B cell (primary cell): ENCODE measurements at regions not wholly inside any gene's neighbourhood (a gene's known extent, or its start where the extent isn't known, plus 50 kb on each side); places are given as distances from the start of the nearest gene placed in this dataset.

ENCODE experiments used
- ATAC-seq: fragments of 200-7000 bp; cut with Tn5 transposase; one replicate; pipeline ENCODE4 v1.10.0; 2021; ENCODE audit warnings: low read depth, mild to moderate bottlenecking, moderate number of reproducible peaks, moderate library complexity
- CTCF ChIA-PET: fragments of 350-600 bp; sonication (Branson Sonifier 250); formaldehyde crosslinking; loops from one replicate; lab custom pipeline; 2021; ENCODE audit warnings: antibody characterized with exemption, inconsistent platforms; lab: Charles Lee
- POLR2A ChIA-PET: fragments of 350-600 bp; sonication (Branson Sonifier 250); formaldehyde crosslinking; loops from one replicate; lab custom pipeline; 2021; ENCODE audit warnings: antibody characterized with exemption; lab: Charles Lee
- DNase-seq: peaks from one replicate; pipeline ENCODE4 v3.0.0; 2013
- H2AFZ ChIP-seq: 2 replicates; pipeline ENCODE4 v1.6.1; 2012; ENCODE audit warnings: mild to moderate bottlenecking, low read depth, low read length; ENCODE audit not compliant: insufficient read depth, poor library complexity, severe bottlenecking
- H3K27ac ChIP-seq, 2 donors: 1 replicate in 1 of 2; 2 replicates in 1 of 2; pipeline ENCODE4 v1.5.1; 2012 to 2013; ENCODE audit warnings: low read length in 2 of 2, mild to moderate bottlenecking in 2 of 2, moderate library complexity in 1 of 2
- H3K27me3 ChIP-seq, 4 experiments: fragments of 200-600 bp in 1 of 4; sonication (generic) in 1 of 4; replicated peaks in 1 of 4; 1 replicate in 2 of 4; 2 replicates in 2 of 4; pipeline versions ENCODE4 v1.6.1 to v1.7.0; 2013 to 2016; ENCODE audit warnings: low read length in 3 of 4, mild to moderate bottlenecking in 2 of 4, mixed read lengths in 1 of 4, moderate library complexity in 1 of 4; ENCODE audit not compliant: insufficient read depth in 4 of 4, control insufficient read depth in 3 of 4; ENCODE audit errors: control extremely low read depth in 1 of 4
- H3K36me3 ChIP-seq, 2 experiments: replicated peaks in 1 of 2; 1 replicate in 1 of 2; 2 replicates in 1 of 2; pipeline versions ENCODE4 v1.6.1 to v1.7.1; 2013; ENCODE audit warnings: low read length in 1 of 2; ENCODE audit not compliant: insufficient read depth in 2 of 2, control insufficient read depth in 1 of 2; ENCODE audit errors: control extremely low read depth in 1 of 2, extremely low read depth in 1 of 2
- H3K4me1 ChIP-seq, 2 donors: fragments of 200-600 bp in 1 of 2; sonication (generic) in 1 of 2; 1 replicate in 1 of 2; 2 replicates in 1 of 2; pipeline versions ENCODE4 v1.5.1 to v1.6.1; 2013 to 2017; ENCODE audit warnings: low read length in 2 of 2; ENCODE audit not compliant: control insufficient read depth in 2 of 2, insufficient read depth in 2 of 2
- H3K4me2 ChIP-seq: replicated peaks from 2 replicates; pipeline ENCODE3; 2012; ENCODE audit warnings: mild to moderate bottlenecking, low read depth, low read length; ENCODE audit not compliant: poor library complexity, severe bottlenecking
- H3K4me3 ChIP-seq, 5 experiments: fragments of 200-600 bp in 1 of 5; sonication (generic) in 1 of 5; 1 replicate in 3 of 5; 2 replicates in 2 of 5; pipeline versions ENCODE4 v1.5.1 to v1.7.0; 2011 to 2016; ENCODE audit warnings: low read length in 4 of 5, mild to moderate bottlenecking in 4 of 5, low read depth in 2 of 5, control low read depth in 1 of 5, moderate library complexity in 1 of 5; ENCODE audit not compliant: insufficient read depth in 1 of 5; ENCODE audit errors: control extremely low read depth in 1 of 5, extremely low read depth in 1 of 5
- H3K79me2 ChIP-seq: fragments of 200-600 bp; sonication (generic); one replicate; pipeline ENCODE4 v1.6.0; 2016; ENCODE audit warnings: low read length; ENCODE audit not compliant: control insufficient read depth, insufficient read depth
- H3K9ac ChIP-seq: fragments of 200-600 bp; sonication (generic); 2 replicates; pipeline ENCODE4 v1.6.1; 2017; ENCODE audit warnings: mild to moderate bottlenecking, low read length, moderate library complexity
- H3K9me3 ChIP-seq, 3 donors: one replicate each; pipeline versions ENCODE4 v1.6.1 to v1.7.1; 2013; ENCODE audit warnings: low read length in 2 of 3; ENCODE audit not compliant: control insufficient read depth in 2 of 3, insufficient read depth in 1 of 3; ENCODE audit errors: control extremely low read depth in 1 of 3
- H4K20me1 ChIP-seq: 2 replicates; pipeline ENCODE4 v1.6.0; 2012; ENCODE audit warnings: mild to moderate bottlenecking, low read length; ENCODE audit not compliant: insufficient read depth, control insufficient read depth, poor library complexity, severe bottlenecking
- H3K27ac Mint-ChIP-seq: one replicate; pipeline ENCODE4 v1.8.0; 2021; ENCODE audit warnings: mixed read lengths
- H3K27me3 Mint-ChIP-seq: one replicate; pipeline ENCODE4 v1.8.0; 2021; ENCODE audit warnings: mixed read lengths
- H3K4me1 Mint-ChIP-seq: one replicate; pipeline ENCODE4 v1.8.0; 2021; ENCODE audit warnings: mixed read lengths
- H3K4me3 Mint-ChIP-seq: one replicate; pipeline ENCODE4 v1.8.0; 2021; ENCODE audit warnings: mixed read lengths
- H3K9me3 Mint-ChIP-seq: one replicate; pipeline ENCODE4 v1.8.0; 2022; ENCODE audit warnings: mixed read lengths; ENCODE audit not compliant: insufficient read depth
- EZH2 ChIP-seq: IDR thresholded peaks from 2 replicates; pipeline ENCODE4 v1.6.1; 2012; ENCODE audit warnings: borderline replicate concordance, low read depth, mild to moderate bottlenecking, moderate library complexity, low read length; ENCODE audit not compliant: insufficient read depth, poor library complexity, severe bottlenecking
- WGBS: methylation state at CpG from one replicate; pipeline ENCODE4 v1.1.5; 2013; ENCODE audit warnings: missing lambda C conversion rate; ENCODE audit not compliant: insufficient coverage; 5-methylcytosine and 5-hydroxymethylcytosine counted together
- intact Hi-C: fragments of 100-400 bp; cut with micrococcal nuclease; formaldehyde crosslinking; loops from one replicate; pipeline ENCODE4 v1.10.0; 2022
- TF ChIP-seq, protein P1 (sequence below): fragments of 200-600 bp; IDR thresholded peaks from one replicate; pipeline ENCODE4 v1.8.0; 2022; ENCODE audit warnings: antibody characterized with exemption, mild to moderate bottlenecking

DNA sequence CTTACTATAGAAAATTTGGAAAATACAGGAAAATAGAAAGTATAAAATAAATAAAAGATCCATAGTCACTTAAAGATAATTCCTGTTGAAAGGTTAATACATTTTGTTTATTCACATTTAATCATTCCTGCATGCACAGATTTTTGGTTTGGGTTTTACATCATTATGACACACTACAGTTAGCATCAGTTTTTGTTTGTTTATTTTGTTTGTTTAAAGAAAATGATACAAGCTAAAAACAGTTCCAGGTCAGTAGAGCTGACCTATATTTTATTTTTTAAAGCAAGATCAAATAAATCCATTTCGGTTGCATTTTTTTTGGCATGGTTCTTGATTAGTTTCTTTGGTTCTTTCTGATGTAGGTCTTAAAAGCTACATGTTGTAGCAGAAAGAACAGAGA, 68.8 kb upstream of the CCDC91 start:
- Mint-ChIP-seq H3K27ac (no peak overlapping the region), H3K9me3 (no peaks in the 10 kb centered on the region), H3K27me3 (no peaks in the 10 kb centered on the region), H3K4me3 (no peak overlapping the region), H3K4me1 (no peaks in the 10 kb centered on the region)
- whole genome bisulfite sequencing, result no CpG with 5 or more reads among the region's 1 CpG
- intact Hi-C loops, result no loop called here
- Histone ChIP-seq H3K9me3 (no peaks in the 10 kb centered on the region), H3K27ac (no peak overlapping the region), H3K36me3 (no peaks in the 10 kb centered on the region), H3K79me2 (no peaks in the 10 kb centered on the region), H2AFZ (no peak overlapping the region), H3K4me1 (no peaks in the 10 kb centered on the region), H3K9ac (no peak overlapping the region), H3K4me3 (no peak overlapping the region), H3K4me2 (no peak overlapping the region), H4K20me1 (no peaks in the 10 kb centered on the region), H3K27me3 (no peaks in the 10 kb centered on the region)
- no peak for ATAC-seq
- no peak for TF ChIP-seq EZH2
- TF ChIP-seq, protein P1, sequence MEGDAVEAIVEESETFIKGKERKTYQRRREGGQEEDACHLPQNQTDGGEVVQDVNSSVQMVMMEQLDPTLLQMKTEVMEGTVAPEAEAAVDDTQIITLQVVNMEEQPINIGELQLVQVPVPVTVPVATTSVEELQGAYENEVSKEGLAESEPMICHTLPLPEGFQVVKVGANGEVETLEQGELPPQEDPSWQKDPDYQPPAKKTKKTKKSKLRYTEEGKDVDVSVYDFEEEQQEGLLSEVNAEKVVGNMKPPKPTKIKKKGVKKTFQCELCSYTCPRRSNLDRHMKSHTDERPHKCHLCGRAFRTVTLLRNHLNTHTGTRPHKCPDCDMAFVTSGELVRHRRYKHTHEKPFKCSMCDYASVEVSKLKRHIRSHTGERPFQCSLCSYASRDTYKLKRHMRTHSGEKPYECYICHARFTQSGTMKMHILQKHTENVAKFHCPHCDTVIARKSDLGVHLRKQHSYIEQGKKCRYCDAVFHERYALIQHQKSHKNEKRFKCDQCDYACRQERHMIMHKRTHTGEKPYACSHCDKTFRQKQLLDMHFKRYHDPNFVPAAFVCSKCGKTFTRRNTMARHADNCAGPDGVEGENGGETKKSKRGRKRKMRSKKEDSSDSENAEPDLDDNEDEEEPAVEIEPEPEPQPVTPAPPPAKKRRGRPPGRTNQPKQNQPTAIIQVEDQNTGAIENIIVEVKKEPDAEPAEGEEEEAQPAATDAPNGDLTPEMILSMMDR, result no peak
- ChIA-PET CTCF (no interaction called here), POLR2A (no interaction called here)
- no peak for DNase-seq

DNA sequence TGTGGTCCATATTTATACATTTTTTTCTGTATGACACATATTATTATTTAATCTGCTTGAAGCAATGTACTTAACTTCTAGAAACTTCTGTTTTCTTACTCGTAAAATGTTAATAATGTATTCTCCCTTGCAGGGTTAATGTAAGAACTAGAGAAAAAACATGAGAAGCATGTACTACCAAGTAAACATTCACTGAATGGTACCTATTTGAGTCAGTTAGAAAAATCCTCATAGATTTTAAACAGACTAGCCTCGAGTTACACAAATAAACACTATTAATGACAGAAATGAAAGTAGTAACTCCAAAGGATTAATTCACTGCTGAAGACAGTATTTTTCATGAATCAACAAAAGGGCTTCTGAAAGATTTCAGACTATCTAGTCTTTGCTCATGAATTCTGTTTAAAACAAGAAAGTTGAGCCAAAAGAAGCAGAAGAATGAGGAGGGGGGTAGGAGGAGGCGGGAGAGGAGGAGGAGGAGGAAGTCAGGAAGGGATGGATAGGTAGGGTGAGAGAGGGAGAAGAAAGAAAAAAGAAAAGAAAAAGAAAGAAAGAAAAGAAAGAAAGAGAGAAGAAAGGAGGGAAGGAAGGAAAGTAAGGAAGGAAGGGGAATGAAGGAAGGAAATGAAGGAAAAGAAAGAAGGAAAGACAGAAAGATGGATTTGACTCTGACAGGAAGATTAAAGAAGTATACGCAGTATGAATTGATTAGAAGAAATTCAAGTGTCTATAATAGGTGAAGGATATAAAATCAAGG, 68.2 kb upstream of the CCDC91 start:
- Histone ChIP-seq H4K20me1 (no peaks in the 10 kb centered on the region), H3K4me2 (no peak overlapping the region), H3K36me3 (no peaks in the 10 kb centered on the region), H3K9ac (no peak overlapping the region), H3K4me1 (no peaks in the 10 kb centered on the region), H3K9me3 (no peaks in the 10 kb centered on the region), H3K79me2 (no peaks in the 10 kb centered on the region), H3K27me3 (no peaks in the 10 kb centered on the region), H3K4me3 (no peak overlapping the region), H2AFZ (no peak overlapping the region), H3K27ac (no peak overlapping the region)
- 100% methylated on average over 1 of the region's 4 CpGs for WGBS
- CTCF ChIA-PET, result no interaction called here
- no peaks in the 10 kb centered on the region for H3K27me3 Mint-ChIP-seq
- intact Hi-C loops, result no loop called here
- POLR2A ChIA-PET, result no interaction called here
- H3K4me3 Mint-ChIP-seq, result no peak overlapping the region
- no peak overlapping the region for H3K27ac Mint-ChIP-seq
- H3K9me3 Mint-ChIP-seq, result no peaks in the 10 kb centered on the region
- H3K4me1 Mint-ChIP-seq, result no peaks in the 10 kb centered on the region
- TF ChIP-seq, protein P1, result no peak
- TF ChIP-seq EZH2, result no peak
- no peak for ATAC-seq
- DNase-seq, result no peak
